CD4-positive, alpha-beta T cell treated with Interferon gamma for 1 hour (primary cell): ENCODE measurements at regions not wholly inside any gene's neighbourhood (a gene's known extent, or its start where the extent isn't known, plus 50 kb on each side); places are given as distances from the start of the nearest gene placed in this dataset.
"Not testable (repeated sequence)": the region's sequence is repeated elsewhere in the genome, so short reads cannot be mapped to it uniquely, and the experiment has no call there.

ENCODE experiments used
- DNase-seq: peaks from one replicate; pipeline ENCODE4 v3.0.0-alpha.2; 2020

DNA sequence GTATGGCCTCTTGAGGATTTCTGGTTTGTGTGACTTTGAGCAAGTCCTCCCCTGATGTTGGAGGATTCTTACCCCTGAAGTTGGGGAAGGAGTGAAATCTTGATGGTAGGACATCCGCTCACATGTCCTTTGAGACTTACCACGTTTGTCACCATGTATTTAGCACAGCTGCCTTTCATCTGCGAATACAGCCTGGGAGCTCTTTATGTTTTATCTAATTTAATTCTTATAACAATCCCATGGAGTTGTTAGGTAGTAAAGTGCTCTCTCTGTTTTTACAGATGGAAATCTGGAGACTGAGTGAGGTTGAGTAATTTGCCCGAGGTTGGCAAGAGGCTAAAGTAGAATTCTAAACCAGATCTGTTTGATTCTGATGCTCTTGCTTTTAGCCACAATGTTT lies 154.9 kb upstream of the PLGLB2 start:
- DNase-seq, result not testable (repeated sequence)

DNA sequence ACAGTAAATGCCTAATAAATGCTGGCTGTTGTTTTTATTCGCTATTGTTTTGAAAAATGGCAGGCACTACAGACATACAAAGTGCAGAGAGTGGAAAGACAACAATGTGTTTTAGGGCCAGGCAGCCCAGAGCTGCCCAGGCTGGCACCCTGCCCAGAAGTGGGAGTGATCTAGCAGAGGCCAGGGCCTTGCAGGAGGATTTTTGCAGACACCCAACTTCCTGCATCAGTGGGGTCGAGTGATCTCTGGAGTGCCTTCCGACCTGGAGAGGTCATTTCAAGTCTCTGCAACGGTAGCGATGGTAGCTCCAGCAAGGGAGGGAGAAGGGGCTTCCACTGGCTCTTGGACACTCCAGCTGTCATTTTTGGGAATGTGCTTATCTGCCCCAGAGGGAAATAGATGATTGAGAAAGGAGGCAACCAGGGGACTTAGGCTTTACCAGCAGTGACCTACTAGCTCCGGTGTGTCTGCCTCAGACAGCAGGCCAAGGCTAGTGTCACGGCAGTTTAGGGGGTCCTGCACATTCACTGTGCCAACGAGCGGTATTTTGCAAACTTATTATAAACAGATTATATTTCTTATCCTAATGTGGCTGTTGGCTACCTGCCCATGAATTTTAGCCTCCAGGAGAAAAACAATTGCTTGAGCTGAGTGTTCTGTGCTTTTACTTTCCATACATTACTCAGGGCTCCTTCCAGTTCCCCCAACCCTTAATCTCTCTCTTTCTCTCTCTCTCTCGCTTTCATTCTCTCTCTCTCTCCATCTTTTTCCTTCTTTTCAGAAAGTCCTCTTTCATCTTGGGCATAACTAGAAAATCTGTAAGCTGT lies 153.9 kb upstream of the PLGLB2 start:
- peak; percentile 34 for DNase-seq

DNA sequence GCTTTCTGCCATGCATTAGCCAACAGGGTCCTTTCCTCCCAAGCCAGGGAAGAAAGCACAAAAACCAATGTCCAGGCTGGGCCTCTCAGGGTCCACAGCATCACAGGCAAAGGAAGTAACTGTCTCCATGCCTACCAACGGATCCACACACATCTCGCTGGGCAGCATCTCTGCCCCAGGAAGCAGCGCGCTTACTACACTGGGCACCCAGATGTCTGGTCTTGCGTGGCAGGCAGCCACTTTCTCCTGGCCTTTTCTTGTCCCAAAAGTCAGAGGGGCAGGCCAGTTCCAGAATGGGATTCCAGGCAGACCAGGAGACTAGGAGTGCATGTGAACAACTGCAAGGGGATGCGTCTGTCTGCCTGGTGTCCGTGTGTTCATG lies 153.3 kb upstream of the PLGLB2 start:
- DNase-seq, result not testable (repeated sequence)

DNA sequence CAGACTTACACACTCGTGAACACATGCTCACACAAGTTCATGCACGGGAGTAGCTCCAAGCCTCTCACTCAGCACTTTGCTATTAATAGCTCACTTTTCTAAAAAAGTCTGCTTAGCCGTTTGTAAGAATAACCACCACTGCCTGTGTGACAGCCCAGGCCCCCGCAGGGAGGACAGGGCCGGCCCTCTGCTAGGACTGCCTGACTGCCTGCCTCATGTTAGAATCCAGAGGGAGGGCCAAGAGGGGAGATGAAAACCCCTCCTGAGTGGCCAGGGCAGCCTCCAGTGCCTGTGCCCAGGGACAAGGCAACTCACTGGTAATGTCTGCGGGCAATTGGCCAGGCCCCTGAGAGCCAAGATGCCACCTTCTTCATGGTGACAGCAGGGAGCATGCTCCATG lies 152.9 kb upstream of the PLGLB2 start:
- not testable (repeated sequence) for DNase-seq

DNA sequence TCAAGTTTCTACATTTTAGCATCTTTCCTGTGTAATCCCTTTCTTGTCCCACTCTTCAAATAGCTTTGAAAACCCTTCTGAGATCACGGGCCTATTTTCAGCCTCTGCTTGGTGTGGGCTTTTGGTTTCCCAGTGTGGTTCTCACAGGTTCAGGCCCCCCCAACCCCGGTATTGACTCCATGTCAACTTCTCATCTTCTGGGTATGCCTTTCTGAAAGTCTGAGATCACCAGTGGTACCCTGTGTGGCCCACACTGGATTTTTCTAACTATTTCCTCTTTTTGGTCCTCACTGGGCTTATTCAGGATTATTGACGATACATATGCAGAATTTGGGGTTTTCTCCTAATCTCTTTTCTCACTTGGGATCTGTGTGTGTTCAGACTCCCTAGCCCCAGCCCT lies 146.9 kb upstream of the PLGLB2 start:
- not testable (repeated sequence) for DNase-seq

DNA sequence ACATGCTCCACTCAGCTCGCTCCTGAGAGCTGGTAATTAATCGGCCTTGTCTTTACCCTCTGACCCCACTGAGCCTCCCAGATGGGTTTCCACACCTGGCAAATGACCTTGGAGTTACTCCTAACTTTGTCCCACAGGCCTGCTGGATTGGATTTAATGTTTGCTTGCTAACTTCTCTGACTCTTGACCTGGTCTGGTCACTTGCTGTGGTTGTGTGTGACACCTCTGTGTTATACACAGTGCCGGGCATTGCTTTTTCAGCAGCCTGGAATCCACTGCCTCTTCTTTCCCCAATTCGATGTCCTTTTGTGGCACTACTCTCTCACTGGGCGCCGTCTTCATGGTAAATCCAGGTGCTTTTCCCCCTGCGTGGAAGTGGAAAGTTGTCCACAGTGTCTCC lies 145.8 kb upstream of the PLGLB2 start:
- DNase-seq, result not testable (repeated sequence)

DNA sequence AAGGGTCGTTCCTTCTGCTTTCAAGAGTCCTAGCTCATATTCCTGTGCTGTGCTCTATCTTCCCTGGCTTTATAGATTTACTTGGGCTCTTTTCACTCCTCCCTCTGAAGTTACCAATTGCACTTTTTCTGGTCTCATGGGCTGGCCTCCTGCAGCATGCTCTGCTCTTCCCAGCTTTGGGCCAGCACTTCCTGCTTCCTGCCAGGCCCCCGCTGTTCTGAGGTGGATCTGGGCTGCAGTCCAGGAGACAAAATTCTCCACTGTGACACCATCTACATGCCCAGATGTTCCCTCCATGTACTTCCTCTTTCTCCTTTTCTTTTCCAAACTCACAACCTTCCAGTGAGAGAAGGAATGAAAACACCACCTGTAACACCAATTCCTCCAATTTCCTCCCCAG lies 145.2 kb upstream of the PLGLB2 start:
- DNase-seq, result not testable (repeated sequence)

DNA sequence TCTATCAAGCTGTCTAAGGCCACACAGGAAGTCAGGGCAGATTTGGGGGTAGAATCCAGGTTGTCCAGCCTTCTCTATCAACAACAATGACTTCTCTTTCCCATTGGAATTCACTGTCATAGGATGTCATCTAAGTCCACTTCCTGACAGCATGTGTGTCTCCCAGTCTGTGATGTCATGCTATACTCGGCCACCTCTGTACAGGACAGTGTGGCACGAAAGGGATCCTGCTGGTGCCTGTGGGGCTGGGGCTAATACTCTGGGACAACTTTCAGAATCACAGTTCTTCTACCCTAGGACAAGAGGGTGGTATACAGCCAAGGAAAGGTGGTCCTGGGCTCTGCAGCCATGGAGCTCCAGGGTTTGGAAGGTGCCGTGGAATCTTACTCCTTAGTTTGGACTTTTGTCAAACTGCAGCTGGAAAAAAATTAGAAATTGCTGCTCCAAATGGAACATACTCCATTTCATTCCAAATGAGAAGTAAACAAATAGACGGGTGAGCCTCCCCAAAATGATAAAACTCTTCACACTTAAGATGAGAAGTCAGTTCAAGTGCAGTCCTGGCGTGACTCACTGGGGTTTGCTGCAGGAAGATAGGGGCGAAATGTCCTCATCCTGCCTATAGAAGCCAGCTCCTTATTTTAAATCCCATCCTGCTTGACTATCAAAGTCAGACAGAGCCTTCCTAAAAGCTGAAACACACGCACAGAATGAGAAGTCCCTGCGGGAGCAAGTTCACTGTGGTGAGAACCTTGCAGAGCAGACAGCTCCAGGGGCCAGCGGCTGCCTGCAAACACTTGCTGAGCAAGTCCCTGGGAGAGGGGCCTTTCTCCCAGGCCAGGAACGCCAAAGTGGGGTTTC lies 144.2 kb upstream of the PLGLB2 start:
- not testable (repeated sequence) for DNase-seq

DNA sequence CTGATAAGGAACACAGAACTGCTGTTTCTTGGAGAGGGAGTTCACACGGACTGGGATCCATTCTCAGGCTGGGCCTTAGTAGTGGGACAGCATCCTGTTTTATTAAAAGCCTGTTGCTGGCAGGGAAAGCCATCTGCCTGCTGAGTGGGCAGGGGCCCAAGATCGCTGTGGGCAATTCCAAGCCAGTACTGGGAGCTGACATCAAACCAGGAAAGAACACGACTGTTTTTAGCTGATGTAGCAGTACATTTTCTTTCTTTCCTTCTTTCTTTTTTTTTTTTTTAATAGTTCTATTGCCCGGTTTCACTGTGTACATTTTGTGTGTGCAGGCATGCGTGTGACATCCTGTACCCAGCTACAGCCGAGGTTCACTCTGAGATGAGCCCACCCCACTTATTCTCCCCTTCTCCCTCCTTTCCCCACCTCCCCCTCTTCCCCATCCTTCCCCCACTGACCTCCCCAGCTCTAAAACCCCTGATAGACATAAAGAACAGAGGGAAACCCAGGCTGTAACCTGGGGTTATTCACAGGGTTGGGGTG lies 143.5 kb upstream of the PLGLB2 start:
- not testable (repeated sequence) for DNase-seq

DNA sequence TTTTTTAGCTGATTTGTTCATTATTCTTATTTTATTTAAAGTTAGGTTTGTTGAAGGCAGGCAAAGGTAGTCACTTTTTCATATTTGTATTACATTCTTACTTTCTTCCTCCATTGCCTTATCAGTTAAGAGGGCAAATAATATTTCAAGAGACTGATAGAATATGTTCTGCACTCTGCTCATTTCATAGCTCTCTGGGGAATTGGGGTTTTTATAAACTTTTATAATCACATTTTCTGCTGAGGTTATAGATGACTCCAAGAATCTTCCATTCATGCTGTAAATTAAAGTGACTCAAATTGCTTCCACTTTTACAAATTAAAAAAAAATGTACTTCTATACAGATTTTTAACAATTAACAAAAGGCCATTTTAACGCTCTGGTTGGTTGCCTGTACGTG lies 142.9 kb upstream of the PLGLB2 start:
- not testable (repeated sequence) for DNase-seq

DNA sequence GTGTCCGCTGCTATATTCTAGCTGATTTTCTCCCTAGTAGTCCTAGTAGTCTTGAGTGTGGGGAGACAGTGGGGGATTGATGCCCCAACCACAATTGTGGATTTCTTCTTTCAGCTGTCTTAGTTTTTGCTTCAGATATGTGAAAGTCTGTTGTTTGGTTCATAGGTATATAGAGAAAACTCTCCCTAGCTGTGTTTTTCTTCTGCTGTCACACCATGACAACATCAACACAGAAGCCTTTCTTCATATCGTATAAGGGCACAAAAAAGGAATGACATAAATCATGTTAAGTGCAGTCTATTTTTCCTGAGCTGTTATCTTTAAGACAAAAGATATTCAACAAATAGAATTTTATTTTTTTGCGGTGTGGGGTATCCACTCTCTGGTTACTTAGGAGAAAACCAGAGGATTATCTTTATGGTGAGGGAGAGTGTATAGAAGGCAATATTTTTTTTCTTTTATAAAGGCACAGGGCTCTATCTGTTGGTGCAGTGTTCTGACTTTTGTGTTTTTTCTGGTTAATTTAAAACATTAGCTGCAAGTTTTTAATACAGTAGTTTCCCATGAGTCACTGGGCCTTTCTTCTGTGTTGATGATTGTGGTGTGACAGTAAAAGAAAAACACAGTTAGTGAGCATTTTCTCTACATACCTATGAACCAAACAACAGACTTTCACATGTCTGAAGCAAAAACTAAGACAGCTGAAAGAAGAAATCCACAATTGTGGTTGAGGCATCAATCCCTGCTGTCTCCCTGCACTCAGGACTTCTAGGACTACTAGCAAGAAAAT lies 139.3 kb upstream of the PLGLB2 start:
- not testable (repeated sequence) for DNase-seq

DNA sequence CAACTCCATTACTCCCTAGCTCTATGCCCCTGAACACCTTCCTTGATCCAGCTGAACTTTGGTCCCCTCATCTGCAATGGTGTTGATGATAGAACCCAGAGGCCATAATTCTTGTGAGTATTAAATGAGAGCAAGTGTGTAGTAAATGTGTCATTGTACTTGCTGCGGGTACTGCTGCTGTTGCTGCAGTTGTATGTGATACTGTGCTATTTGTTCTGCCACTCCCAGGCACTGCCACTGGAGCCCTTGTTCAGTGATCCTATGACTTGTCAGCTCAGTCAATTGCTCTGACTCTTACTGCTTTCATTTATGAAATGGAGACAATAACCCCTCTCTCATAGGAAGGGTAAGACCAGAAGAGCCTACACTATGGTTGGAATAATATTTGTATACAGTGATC lies 136.9 kb upstream of the PLGLB2 start:
- DNase-seq, result not testable (repeated sequence)

DNA sequence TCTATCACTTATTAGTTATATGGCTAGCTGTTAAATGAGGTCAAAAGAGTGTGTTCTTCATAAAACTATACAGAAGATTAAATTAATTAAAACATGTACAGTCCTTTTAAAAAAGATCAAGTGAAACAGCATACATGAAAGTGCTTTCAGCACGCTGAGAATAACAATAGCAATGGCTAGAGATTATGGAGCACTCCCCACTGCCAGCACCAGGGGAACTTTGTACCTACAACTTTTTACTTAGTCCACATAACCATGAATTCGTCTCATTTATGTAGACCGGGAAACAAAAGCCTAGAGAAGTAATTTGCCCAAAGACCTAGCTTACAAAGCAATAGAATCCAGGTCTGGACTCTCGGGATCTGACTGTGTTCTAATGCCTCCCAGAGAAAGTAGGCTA lies 136.5 kb upstream of the PLGLB2 start:
- DNase-seq, result not testable (repeated sequence)

DNA sequence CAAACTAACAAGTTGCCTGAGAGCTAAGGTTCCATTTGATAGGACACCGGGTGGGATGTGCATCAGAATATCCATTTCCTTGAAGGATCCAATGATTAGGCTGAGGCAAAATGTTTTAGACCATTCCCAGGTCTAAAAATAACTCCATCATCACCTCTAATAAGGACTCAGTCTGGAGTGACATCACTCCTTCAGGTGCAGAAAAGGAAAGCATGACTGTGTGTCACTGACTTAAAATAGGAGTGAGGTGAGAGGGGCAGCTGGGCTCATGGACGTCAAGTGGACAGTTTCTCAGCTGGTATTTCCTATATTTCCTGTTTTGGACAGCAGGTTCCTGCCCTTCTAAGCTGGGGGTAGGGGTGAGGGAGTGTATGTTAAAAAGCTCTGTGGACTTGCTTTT lies 135.9 kb upstream of the PLGLB2 start:
- DNase-seq, result not testable (repeated sequence)

DNA sequence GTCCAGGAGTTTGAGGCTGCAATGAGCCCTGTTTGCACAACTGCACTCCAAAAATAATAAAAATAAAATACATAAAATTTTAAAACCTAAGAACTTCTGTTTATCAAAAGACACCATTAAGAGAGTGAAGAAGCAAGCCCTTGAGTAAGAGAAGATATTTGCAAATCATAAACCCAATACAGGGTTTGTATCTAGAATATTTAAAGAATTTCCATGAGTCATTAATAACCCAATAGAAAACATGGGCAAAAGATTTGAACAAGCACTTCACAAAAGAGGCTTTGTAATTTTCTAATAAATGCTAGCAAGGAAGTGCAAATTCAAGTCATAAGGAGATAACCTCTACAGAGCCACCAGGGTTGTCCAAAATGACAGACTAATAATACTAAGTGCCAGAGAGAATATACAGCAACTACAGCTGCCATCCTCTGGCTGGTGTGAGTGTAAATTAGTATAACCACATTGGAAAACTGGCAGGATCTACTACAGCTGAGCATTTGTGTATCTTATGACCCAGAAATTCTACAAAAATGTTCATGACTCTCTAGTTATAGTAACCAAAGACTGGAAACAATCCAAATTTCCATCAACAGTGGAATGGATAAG lies 133.0 kb upstream of the PLGLB2 start:
- DNase-seq, result not testable (repeated sequence)

DNA sequence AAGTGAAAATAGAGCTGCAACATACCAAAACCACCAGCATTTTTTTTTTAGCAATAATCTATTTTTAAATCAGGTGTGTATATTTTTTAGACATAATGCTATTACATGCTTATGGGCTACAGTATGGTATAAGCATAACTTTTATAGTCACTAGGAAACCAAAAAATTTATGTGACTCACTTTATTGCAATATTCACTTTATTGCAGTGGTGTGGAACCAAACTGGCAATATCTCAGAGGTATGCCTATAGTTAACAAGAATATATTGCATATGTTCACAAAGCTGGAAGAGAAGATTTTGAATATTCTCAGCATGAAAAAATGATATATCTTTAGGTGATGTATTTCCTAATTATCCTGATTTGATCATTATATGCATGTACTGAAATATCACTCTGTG lies 128.8 kb upstream of the PLGLB2 start:
- DNase-seq, result not testable (repeated sequence)

DNA sequence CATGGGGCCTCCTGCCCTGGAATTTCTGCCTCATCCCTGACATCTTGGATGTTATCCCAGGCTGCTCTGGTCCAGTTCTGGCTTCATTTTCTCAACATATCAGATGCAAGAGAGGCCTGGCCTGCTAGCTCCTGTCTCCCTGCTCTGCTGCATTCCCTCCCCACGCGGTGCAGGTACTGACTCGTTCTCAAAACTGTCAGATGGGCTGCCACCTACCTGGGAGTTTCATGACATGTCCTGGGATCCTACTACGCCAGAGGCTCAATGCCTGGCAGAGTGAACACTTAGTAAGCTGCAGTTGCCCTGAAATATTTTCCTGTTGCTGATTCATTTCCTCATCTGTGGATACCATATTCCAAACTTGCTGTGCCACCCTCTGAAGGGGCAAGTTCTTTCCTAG lies 126.7 kb upstream of the PLGLB2 start:
- not testable (repeated sequence) for DNase-seq

DNA sequence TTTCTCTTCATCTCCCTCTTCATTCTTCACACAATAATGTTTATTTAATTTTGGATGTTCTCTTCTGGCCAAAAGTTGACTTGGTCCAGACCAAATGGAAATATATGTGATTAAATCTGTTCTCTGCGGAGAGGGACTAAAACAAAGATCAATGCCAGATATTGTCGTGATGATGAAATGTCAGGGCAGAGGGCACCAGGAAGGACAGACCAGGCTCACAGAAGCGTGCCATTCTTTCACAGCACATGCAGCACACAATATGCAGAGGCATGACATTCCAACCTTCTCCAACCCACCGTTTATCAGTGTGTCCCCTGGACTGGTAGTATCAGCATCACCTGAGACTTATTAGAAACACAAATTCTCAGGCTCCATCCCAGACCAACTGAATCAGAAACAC lies 125.2 kb upstream of the PLGLB2 start:
- DNase-seq, result not testable (repeated sequence)

DNA sequence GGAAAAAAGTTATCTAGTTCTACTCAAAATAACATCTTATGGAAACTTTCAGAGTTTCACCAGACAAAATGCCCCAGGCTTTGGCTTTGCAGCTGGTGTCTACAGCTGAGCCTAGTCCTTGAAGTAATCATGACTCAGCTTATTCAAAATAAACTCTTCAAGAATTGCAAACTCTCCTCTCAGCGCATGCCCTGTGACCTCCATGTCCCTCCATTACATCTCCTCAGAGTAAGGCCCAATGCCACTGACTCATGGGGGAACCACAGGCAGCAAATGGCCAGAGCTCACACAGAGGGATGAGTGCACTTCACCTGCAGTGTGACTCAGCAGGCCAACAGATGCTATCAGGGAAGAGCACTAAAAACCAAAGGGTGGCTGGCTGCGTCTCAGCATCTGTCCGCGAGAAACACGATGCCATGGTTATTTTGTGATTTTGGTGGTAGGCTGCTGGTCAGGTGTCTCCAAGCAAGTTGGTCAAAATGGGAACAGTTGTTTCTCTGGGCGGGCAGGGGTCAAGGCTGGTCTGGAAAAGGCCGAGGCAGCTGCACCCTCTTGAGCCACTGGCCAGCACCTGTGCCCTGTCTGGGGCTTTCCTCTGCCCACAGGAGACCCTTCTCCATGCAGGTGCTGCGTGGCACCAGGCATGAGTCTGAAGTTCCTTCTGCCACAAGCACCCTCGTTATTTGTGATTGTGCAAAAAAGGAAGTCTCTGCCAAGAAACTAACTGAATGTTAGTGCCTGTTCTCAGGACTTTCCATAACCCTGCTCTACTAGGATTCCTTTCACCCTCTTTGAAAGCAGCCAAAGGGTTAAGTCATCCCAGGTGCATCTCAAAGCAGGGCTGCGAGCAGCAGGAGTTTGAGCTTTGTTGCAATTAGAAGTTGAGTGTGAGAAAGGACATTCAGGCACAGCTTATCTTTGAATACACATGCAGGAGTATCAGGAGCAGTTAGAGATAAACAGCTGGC lies 118.1 kb upstream of the PLGLB2 start:
- DNase-seq, result peak; percentile 7

DNA sequence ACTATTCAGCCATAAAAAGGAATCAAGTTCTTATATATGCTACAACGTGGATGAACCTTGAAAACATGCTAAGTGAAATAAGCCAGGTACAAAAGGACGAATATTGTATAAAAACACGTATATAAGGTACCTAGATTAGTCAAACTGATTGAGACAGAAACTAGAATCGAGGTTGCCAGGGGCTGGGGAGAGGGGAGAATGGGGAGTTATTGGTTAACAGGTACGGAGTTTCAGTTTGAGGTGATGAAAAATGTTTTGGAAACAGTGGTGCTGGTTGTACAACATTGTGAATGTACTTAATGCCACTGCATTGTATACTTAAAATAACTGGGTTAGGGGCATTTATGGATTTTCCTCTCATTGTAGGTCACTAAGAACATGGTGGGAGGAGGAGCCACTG lies 117.0 kb upstream of the PLGLB2 start:
- not testable (repeated sequence) for DNase-seq

DNA sequence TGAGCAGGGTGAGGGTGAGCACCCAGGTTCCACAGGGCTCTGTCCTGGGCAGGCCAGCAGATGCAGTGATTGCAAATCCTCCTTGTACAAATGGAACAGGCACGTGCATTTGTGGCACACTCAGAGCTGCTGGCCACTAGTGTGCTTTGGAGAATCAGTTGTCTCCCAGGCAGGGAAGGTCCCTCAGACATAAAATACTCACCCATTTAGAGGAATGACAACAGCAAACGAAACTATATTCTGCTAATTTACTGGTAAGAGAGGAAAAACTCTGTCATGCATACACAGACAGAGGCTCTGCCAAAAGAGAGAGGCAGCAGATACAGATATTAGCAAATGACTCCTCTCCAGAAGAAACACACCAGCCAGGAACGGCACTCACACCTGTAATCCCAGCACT lies 116.5 kb upstream of the PLGLB2 start:
- not testable (repeated sequence) for DNase-seq
